GM19452 (cell line): ENCODE measurements at regions not wholly inside any gene's neighbourhood (a gene's known extent, or its start where the extent isn't known, plus 50 kb on each side); places are given as distances from the start of the nearest gene placed in this dataset.

Experiments used
- ATAC-seq: cut with Tn5 transposase; IDR thresholded peaks from one replicate; pipeline ENCODE4 v1.9.1; 2021; ENCODE audit not compliant: unreplicated experiment

GRCh38 chr12:13597837-13598236 lies 383.6 kb downstream of the GRIN2B start:
- ATAC-seq, result no peak

DNA sequence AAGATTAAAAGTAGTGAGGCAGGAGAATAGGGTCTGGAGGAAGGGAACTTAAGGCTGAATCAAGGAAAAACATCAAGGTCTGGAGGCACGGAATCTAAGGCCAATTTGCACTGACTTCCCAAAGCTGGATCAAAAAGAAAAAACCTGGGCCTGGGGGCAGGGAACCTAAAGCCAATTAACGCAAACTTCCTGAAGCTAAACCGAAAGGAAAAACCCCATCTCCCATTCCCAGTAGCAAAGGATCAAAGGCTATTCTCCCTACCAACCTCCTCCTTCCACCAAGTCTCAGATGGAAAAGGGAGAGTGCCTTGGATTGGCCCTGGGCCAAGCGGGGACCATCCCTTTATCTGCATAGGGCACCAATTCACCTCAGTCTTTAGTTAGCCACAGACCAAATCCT lies 384.2 kb downstream of the GRIN2B start:
- ATAC-seq, result no peak

GRCh38 chr12:13596714-13597113 lies 384.7 kb downstream of the GRIN2B start:
- no peak for ATAC-seq

DNA sequence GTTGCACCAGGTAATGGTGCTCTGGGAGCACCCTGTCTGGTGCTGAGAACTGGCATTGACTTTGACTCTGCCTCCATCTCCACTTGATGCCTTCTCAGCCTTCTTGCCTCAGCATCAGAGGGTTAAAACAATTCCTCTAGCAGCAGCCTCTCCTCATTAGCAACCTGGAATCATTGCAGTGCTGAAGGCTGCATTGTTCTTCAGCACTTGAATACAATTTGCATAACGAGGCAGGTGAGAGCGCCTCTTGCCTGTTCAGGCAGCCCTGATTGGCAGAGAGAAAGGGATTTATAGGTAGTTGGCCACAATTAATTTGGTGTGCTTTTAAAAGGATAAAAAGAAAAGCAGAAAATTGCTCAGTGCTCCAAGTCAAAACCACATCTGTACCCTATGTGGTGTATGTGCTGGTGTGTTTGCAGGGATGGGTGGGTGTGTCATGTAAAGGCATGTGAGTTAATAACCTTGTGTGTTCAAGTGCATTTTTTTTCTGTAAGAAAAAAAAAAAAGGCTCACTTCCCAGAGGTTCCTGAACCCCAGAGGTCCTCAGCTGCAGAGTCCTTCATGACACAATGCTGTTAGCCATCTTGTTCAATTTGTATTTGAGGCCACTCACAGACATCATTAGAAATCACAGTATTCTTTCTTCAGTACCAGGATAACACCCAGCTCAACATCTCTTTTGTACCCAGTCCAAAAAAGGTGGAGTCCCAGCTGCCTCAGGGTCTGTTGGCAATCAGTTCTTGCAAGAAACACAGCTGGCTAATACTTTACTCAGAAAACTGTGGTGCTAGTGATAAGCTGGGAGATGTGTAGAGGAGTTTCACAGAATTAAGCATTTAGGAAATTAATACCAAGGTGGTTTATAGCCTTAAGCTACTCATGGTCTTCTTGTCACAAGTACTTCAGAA lies 385.6 kb downstream of the GRIN2B start:
- ATAC-seq, result no peak

DNA sequence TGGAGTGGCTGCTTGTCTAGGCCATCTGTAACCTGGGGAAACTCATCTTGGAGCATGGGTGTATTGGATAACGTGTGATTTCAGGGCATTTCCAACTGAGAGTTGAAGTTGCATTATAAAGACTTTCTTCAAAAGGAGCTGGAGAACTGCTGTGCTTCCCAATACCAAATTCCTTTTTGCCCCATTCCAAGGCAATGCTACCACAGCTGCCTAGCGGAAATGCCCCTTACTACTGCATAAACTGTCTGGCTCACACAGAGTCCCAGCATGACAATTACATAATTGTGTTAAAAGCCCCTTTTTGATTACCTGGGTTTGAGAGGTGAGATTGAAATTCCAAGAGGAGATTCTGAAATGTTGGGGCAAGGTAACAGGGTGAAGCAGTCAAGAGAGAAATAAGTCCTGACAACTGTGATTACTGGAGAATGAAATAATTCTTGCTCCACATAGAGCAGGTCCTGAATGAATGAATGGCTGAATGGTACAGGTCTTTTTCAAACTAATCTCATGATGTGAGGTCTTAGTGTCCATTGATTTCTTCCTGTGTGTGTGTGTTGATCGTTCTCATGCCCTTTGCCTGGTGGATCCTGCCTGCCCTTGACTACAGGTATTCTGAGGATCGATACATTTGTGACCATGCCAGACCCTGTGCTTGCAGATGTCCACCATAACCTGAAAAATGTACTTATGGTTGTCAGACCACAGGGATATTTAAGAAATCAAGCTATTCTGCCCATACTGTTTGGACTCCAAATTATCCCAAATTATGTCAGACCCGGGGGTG lies 386.5 kb downstream of the GRIN2B start:
- ATAC-seq, result no peak

GRCh38 chr12:13592063-13592942 lies 389.1 kb downstream of the GRIN2B start:
- no peak for ATAC-seq

GRCh38 chr12:13591488-13591887 lies 389.9 kb downstream of the GRIN2B start:
- ATAC-seq, result no peak

DNA sequence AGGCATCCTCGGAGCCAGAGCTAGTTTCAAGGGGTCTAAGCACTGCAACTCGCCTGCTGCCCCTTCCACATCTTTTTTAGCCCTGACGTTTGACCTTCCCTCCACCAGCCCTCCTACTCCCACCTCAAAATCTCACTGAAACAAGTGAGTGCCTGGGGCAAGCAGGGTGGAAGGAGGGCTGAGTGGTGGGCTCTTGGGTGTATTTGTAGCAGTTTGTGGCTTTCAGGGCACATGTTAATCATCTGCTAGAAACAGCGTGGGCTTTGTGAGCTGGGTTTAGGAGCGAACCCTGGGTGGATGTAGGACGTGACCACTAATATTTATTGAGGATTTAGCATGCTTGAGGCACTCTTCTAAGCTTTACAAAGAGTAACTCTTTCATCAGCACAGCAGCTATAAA lies 390.3 kb downstream of the GRIN2B start:
- no peak for ATAC-seq

- ATAC-seq, result no peak
Measured at GRCh38 chr12:13588574-13588973, 392.0 kb downstream of the EMP1 start.

GRCh38 chr12:13587721-13588390 lies 391.3 kb downstream of the EMP1 start:
- no peak for ATAC-seq

GRCh38 chr12:13586361-13586760 lies 389.8 kb downstream of the EMP1 start:
- no peak for ATAC-seq

DNA sequence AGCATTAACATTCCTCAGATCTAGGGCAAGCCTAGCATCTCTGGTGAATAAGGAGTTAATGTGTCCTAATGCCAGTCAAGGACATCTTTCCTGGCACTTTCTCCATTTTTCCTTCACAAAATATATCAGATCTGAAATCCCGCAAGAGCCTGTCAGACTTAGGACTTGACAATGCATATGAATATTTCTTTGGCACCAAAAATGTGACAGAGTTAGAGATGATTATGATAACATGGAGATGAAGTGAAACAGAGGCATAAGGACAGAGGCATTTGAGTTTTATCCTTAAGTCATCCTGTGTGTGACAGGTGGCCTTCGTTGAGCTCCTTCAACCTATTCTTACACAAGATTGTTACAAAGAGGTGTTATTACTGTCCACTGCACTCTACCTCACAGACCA lies 388.0 kb downstream of the EMP1 start:
- ATAC-seq, result no peak

- ATAC-seq, result no peak
Measured at GRCh38 chr12:13583630-13584029, 387.1 kb downstream of the EMP1 start.

DNA sequence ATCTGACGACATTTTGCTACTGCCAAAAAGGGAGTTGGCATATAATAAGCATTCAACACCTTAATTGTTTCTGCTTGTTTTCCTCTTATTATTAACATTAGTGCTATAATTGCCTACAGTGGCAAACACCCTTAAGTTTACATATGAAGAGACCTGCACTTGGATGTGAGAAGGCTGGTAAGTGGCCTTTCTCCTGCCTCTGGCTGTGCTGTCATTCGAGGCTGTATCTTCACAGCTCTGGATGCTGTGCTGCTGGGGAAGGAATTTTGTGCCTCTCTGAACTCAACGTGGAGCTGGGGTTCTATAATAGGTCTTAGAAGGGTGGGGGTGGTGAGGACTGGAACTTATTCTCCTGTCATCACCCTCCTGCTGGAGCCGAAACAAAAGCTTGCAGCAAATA lies 385.9 kb downstream of the EMP1 start:
- ATAC-seq, result no peak

DNA sequence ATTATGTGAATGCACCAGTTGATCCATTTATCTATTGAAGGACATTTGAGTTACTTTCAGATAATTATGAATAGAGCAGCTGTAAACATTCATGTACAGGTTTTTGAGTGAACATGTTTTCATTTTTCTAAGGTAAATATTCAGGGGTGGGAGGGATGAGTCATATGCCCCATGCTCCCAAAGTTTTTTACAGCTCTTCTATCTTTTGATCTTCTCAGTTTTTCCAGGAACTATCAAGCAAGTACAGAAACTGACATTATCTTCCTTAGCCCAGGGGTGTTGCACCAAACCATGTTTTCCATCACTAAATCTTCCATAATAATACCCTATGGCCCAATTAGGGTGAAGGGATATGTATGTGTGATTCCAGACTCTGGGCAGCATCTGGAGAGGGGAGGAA lies 384.5 kb downstream of the EMP1 start:
- ATAC-seq, result no peak

DNA sequence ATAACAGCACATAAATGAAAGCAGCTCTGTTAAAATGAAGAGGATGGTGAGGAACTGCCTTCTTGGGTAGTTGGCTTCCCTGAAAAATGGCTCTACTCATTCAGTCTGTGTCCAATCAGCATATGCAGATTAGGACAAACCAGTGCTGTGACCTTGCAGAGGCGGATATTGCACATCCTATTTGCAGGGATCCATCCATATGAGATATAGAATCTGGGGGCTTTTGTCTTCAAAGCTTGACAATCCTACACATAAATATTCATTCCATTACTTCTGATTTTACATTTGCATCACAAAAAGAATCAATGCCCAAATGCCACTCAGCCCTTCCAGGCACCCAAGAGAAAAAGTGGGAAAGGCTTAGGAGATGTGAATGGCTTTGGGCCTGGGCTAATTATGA lies 383.7 kb downstream of the EMP1 start:
- no peak for ATAC-seq

DNA sequence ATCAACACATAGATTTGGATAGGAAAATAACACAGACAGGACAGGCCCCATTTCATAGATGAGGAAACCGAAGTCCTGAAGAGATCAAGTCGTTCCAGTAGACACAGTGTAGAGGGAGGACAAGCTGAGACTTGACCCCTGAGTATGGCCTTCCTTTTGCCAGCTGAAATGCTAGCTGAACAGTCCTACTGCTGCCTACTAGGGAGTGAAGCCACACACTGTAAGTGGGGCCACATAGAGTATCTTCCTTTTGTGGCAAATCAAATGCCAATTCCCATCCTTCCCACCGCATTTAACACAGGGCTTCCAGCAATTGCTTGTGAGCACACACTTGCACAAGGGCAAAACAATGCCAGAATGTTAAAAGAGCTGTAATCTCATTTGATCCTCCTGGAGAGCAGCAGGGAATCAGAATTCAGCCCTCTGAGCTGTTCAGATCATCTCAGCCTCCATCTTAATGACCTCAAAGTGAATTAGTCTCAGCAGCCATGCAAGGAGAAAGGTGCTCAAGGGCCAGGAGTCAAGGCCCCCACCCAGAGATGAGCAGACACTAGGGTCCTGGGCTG lies 380.5 kb downstream of the EMP1 start:
- no peak for ATAC-seq

GRCh38 chr12:13573698-13574321 lies 377.3 kb downstream of the EMP1 start:
- ATAC-seq, result no peak

- no peak for ATAC-seq
Measured at GRCh38 chr12:13571035-13571434, 374.5 kb downstream of the EMP1 start.
